ENCODE measurements at regions not wholly inside any gene's neighbourhood (a gene's known extent, or its start where the extent isn't known, plus 50 kb on each side); places are given as distances from the start of the nearest gene placed in this dataset.

GRCh38 chr6:43963877-43964658, 163.2 kb downstream of the MRPL14 start:
- TF ChIP-seq, protein P1, sequence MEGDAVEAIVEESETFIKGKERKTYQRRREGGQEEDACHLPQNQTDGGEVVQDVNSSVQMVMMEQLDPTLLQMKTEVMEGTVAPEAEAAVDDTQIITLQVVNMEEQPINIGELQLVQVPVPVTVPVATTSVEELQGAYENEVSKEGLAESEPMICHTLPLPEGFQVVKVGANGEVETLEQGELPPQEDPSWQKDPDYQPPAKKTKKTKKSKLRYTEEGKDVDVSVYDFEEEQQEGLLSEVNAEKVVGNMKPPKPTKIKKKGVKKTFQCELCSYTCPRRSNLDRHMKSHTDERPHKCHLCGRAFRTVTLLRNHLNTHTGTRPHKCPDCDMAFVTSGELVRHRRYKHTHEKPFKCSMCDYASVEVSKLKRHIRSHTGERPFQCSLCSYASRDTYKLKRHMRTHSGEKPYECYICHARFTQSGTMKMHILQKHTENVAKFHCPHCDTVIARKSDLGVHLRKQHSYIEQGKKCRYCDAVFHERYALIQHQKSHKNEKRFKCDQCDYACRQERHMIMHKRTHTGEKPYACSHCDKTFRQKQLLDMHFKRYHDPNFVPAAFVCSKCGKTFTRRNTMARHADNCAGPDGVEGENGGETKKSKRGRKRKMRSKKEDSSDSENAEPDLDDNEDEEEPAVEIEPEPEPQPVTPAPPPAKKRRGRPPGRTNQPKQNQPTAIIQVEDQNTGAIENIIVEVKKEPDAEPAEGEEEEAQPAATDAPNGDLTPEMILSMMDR (conservative IDR thresholded peaks at IDR 0.05), result no peak
- TF ChIP-seq EZH2 (IDR thresholded peaks at IDR 0.05; ENCODE audit: low read depth), result no peak

All from PC-9 (cell line).